ENCODE measurements at regions not wholly inside any gene's neighbourhood (a gene's known extent, or its start where the extent isn't known, plus 50 kb on each side); places are given as distances from the start of the nearest gene placed in this dataset.

GRCh38 chr3:190252080-190252479 lies 70.2 kb downstream of the CLDN1 start:
- DNase-seq (ENCODE audit: extremely low read depth, low read depth), result no peak

- DNase-seq (ENCODE audit: extremely low read depth, low read depth), result no peak
These were observed 72.8 kb downstream of the CLDN1 start for GRCh38 chr3:190249414-190249813.

DNA sequence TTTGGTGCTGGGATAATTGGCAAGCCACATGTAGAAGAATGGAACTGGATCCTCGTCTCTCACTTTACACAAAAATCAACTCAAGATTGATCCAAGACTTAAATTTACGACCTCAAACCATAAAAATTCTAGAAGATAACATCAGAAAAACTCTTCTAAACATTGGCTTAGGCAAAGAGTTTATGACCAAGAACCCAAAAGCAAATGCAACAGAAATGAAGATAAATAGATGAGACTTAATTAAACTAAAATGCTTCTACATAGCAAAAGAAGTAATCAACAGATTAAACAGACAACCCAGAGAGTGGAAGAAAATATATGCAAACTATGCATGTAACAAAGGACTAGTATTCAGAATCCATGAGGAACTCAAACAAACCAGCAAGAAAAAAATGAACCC lies 80.1 kb downstream of the CLDN1 start:
- DNase-seq (ENCODE audit: extremely low read depth, low read depth), result no peak

GRCh38 chr3:190239325-190239724 lies 82.9 kb downstream of the CLDN1 start:
- no peak for DNase-seq (ENCODE audit: extremely low read depth, low read depth)

DNA sequence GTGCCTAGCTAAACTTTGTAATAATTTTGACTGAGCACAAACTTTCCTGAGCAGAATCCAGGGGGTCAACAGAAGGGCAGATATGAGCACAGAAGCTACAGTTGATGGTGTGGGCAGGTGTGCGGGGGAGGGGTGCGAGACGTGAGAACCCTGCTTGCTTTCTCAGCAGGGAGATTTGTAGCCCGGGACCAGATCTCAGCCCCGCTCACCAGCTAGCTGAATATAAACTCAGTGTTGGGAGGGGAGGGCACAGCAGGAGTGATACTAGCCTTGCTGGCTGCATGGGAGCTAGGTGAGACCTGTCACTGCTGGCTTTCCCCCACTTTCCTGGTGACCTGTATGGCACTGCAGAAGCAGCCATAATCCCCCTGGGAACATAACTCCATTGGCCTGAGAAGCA lies 83.4 kb downstream of the CLDN1 start:
- DNase-seq (ENCODE audit: extremely low read depth, low read depth), result no peak

- no peak for DNase-seq (ENCODE audit: extremely low read depth, low read depth)
These were observed 87.6 kb downstream of the CLDN1 start for GRCh38 chr3:190234621-190235020.

DNA sequence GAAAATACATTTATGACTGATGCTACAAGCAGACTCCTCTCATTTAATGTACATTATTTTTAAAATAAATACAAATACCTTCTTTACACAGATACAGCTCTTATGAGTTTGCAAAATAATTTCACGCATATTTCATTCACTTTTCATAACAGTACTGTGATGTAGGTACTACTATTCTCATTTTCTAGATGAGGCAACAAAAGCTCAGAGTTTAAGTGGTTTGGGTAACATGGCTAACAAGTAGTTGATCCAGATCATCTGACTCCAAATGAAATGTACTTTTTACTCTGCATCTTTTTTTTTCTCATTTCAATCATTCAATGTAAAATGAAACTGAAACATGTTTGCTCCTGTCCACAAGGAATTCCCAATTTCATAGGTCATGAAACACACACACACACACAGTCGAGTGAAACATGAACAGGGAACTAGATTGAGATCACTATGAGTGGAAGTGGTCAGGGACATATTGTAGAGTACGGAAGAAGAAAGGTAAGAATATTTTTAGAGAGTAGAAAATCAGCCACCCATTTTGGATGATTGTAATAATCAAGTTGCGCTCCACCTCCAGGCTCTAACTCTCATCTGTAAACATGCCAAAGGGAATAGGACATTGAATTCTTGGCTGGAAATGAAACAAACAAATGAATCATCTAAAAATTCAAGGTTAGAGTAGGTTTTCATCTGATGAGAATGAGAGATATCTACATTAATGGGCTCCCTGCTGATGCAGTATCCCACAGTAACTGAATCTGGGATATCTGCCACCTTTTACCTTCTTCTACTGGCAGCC lies 92.4 kb downstream of the CLDN1 start:
- no peak for DNase-seq (ENCODE audit: extremely low read depth, low read depth)

DNA sequence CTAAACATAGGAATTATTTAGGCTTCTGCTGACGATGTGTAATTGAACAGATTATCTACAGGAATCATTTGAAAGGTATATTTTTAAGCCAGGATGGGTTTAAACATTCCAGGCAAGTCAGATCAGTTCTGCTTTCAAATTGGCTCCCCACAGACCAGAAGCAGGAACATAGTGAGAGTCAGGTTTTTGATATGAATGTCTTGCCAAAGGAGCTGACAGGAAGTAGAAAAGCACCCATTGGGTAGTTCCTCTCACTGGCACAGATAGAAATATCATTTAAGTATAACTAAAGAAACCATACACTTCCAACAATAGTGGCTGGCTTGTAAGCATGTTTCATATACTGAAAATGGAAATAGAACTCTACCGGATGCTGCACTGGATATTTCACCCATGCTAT lies 95.2 kb downstream of the CLDN1 start:
- no peak for DNase-seq (ENCODE audit: extremely low read depth, low read depth)

DNA sequence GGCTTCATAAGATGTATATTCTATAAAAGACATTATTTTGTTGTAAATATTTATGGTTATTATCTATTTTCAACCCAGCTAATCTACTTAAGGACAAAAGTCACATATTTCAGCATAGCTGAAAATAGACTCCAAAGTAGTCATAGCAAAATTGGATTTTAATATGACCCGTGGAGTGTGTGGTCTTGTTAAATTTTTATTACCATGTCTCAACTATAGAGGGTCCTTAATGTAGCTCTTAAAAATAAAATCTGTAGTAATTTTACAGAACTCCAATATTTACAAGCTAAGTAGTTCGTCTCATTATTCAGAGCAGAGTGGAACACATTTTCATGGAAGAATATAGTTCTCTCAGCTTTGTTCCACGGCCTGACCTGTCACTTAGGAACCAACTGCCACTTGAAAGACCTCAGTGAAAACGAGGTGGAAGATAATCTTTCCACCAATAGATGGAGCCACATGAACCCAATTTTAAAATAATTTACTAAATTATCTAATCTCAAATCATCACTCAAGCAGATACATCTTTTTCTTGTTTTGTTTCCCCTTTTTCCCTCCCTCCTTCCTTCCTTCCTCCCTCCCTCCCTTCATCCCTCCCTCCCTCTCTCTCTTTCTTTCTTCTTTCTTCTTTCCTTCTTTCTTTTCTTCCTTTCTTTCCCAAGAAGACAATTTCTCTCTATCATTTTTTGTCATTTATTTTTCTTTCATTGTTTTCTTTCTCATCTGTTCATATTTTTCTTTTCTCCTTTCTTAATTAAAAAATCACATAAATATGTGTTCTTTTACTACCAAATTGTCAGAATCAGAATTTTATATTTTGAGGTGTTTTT lies 97.2 kb downstream of the CLDN1 start:
- peak; percentile 37 for DNase-seq (ENCODE audit: extremely low read depth, low read depth)

- DNase-seq (ENCODE audit: extremely low read depth, low read depth), result no peak
These were observed 97.8 kb downstream of the CLDN1 start for GRCh38 chr3:190224456-190224855.

- no peak for DNase-seq (ENCODE audit: extremely low read depth, low read depth)
These were observed 99.3 kb downstream of the CLDN1 start for GRCh38 chr3:190222916-190223315.

GRCh38 chr3:190222360-190222759 lies 99.9 kb downstream of the CLDN1 start:
- no peak for DNase-seq (ENCODE audit: extremely low read depth, low read depth)

GRCh38 chr3:190220362-190220761 lies 99.7 kb upstream of the P3H2 start:
- DNase-seq (ENCODE audit: extremely low read depth, low read depth), result no peak

GRCh38 chr3:190217081-190217480 lies 96.4 kb upstream of the P3H2 start:
- no peak for DNase-seq (ENCODE audit: extremely low read depth, low read depth)

DNA sequence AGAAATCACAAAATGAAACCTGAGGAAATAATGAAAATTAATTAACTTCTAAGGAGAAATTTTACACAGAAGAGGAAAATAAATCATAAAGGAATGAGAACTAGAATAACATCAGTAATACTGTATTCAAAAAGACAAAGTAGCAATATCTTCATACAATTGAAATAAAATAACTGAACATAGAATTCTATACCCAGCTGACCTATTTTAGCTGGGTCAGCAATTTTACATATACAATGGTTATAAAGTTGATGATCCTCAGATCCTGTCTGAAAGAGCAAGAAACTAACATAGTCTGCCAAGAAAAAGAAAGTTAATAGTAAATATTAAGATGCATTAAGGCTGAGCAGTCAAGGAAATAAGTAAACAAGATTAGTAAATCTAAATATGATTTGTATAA lies 93.0 kb upstream of the P3H2 start:
- DNase-seq (ENCODE audit: extremely low read depth, low read depth), result no peak

DNA sequence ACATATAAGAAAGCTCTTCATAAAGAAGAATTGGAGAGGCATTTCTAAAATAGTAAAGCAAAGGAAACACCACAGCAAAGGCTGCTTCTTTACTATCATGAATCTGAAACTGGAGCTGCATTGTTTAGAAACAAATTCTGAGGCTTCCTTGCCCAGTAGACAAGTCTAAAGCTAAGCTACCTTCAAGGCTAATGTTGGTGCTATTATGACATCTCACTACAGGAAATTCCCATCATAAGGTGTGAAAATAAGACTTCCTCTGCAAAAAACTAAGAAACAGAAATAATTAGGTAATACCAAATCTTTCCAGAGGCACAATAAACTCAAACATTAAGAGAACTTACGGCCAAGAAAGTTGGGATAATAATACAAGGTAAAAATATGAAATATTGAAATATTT lies 89.9 kb upstream of the P3H2 start:
- no peak for DNase-seq (ENCODE audit: extremely low read depth, low read depth)

- no peak for DNase-seq (ENCODE audit: extremely low read depth, low read depth)
These were observed 88.8 kb upstream of the P3H2 start for GRCh38 chr3:190209533-190209932.

DNA sequence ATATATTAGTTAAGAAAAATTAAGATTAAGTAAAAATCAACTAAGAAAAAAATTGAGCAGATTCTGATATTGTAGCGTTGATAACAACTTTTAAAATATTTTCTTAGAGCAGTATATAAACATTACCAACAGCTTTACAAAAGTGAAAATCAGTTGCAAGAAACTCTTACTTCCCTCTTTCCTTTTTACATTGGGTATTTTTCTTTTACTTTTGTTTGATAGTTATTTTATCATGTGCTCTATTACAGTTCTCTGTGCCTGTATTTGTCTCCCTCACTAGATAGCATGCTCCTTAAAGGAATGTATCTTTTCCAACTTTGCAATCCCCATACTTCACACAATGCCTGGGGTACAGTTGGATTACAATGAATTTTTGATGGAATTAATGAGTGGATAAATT lies 87.5 kb upstream of the P3H2 start:
- DNase-seq (ENCODE audit: extremely low read depth, low read depth), result no peak

GRCh38 chr3:190205739-190206138 lies 85.0 kb upstream of the P3H2 start:
- DNase-seq (ENCODE audit: extremely low read depth, low read depth), result peak; percentile 54

GRCh38 chr3:190204200-190204599 lies 83.5 kb upstream of the P3H2 start:
- DNase-seq (ENCODE audit: extremely low read depth, low read depth), result no peak

DNA sequence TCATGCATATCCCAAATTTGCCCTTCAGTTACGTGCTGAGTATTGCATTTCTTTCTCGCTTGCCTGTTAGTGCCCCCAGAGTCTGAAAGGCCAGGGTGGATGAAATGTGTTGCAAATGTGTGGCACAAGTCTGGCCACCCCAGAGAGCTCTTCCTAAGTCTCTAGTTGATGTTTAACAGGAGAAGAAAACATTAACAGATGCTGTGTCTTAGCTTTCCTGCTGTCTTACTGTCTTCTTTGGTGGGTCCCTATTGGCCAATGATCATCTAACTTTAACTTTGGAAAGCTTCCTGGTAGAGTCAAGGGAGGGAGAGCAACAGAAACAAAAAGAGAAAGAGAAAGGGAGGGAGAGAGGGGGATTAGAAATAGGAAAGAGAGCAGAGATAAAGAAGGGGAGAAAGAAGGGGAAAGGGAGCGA lies 76.7 kb upstream of the P3H2 start:
- DNase-seq (ENCODE audit: extremely low read depth, low read depth), result no peak

GRCh38 chr3:190194506-190194905 lies 73.8 kb upstream of the P3H2 start:
- no peak for DNase-seq (ENCODE audit: extremely low read depth, low read depth)

Measured in NCI-H460 (cell line).